HUES6 (cell line): ENCODE measurements at regions not wholly inside any gene's neighbourhood (a gene's known extent, or its start where the extent isn't known, plus 50 kb on each side); places are given as distances from the start of the nearest gene placed in this dataset.
A peak's percentile ranks its signal among the peaks of the same experiment; 100 is the strongest.
"Not testable (repeated sequence)": the region's sequence is repeated elsewhere in the genome, so short reads cannot be mapped to it uniquely, and the experiment has no call there.

Experiments
- H3K27ac ChIP-seq: 2 replicates; pipeline ENCODE4 v1.7.0; 2013; ENCODE audit warnings: low read depth, mild to moderate bottlenecking, low read length, inconsistent platforms
- H3K27me3 ChIP-seq: 2 replicates; pipeline ENCODE4 v1.6.1; 2013; ENCODE audit warnings: low read length; ENCODE audit not compliant: control insufficient read depth, insufficient read depth
- H3K36me3 ChIP-seq: 2 replicates; pipeline ENCODE4 v1.6.1; 2013; ENCODE audit warnings: low read length; ENCODE audit not compliant: control insufficient read depth, insufficient read depth
- H3K4me1 ChIP-seq: 2 replicates; pipeline ENCODE4 v1.6.1; 2013; ENCODE audit warnings: low read length; ENCODE audit not compliant: control insufficient read depth, insufficient read depth
- H3K4me3 ChIP-seq: 2 replicates; pipeline ENCODE4 v1.5.1; 2013; ENCODE audit warnings: low read depth, low read length
- H3K9ac ChIP-seq: one replicate; pipeline ENCODE4 v1.6.1; 2013; ENCODE audit warnings: mild to moderate bottlenecking, low read length
- H3K9me3 ChIP-seq: 2 replicates; pipeline ENCODE4 v1.6.1; 2013; ENCODE audit warnings: low read depth, low read length; ENCODE audit not compliant: control insufficient read depth, insufficient read depth

DNA sequence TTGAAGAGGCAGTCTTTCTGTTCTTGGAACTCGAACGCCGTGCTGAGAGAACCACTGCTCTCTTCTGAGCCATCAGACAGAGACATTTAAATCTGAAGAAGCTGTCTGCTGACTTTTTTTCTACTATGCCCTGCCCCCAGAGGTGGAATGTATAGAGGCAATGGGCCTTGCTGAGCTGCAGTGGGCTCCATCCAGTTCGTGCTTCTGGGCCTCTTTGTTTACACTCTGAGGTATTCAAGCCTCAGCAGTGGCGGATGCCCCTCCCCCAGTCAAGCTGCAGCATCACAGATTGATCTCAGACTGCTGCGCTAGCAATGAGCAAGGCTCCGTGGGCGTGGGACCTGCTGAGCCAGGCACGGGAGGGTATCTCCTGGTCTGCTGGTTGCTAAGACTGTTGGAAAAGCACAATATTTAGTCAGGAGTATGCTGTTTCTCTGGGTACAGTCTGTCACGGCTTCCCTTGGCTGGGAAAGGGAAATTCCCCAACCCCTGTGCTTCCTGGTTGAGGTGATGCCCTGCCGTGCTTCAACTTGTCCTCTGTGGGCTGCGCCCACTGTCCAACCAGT, 526.8 kb downstream of the CD109 start:
- Histone ChIP-seq H3K27me3 (no peaks in the 10 kb centered on the region), H3K9me3 (no peaks in the 10 kb centered on the region), H3K36me3 (no peaks in the 10 kb centered on the region), H3K27ac (no peak overlapping the region), H3K4me1 (peaks cover 4% of the 10 kb centered on the region; the same call in 1 of the 2 replicates), H3K9ac (peak overlapping the region; percentile 46), H3K4me3 (peak overlapping the region; percentile 45; the same call in 1 of the 2 replicates)

DNA sequence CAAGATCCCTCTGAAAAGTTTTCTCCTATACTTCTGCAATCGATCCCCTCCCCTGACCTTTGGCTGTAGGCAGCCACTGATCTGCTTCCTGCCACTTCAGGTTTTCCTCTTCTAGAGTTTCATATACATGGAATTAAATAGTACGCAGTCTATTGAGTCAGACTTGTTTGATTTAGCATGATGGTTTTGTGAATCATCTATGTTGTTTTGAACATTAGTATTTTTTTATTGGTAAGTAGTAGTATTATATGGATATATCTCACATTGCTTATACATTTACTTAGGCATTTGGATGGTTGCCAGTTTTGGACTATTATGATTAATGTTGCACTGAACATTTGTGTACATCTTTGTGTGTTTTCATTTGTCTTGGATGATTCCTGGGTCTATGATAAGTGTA, 518.0 kb downstream of the CD109 start:
- Histone ChIP-seq H3K9me3 (0 out of 2 replicates have a peak, but pooled peaks cover 2% of the 10 kb centered on the region), H3K27ac (no peak overlapping the region), H3K27me3 (no peaks in the 10 kb centered on the region), H3K4me3 (no peak overlapping the region), H3K9ac (no peak overlapping the region), H3K4me1 (peaks cover 3% of the 10 kb centered on the region; the same call in 1 of the 2 replicates), H3K36me3 (no peaks in the 10 kb centered on the region)

DNA sequence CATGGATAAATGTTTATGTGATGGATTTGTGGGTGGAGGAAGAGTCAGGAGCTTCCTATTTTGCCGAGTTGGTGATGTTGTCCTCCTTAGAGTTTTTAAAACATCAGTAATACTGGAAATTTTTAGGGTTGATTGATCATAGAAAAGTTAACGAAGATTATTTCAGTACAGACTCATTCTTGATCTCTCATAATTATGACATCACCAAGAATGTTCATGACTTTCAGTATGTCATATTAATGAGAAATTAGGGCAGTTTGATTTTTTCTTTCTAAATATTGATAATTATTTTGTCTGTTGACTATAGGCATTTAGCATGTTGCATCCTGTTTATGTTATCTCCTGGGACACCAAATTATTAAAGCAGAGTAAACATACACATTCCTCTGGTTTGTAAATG, 512.2 kb downstream of the CD109 start:
- H3K27me3 ChIP-seq, result no peaks in the 10 kb centered on the region
- H3K9ac ChIP-seq, result no peak overlapping the region
- no peaks in the 10 kb centered on the region for H3K36me3 ChIP-seq
- no peak overlapping the region for H3K4me3 ChIP-seq
- no peak overlapping the region for H3K27ac ChIP-seq
- peaks cover 12% of the 10 kb centered on the region; the same call in 1 of the 2 replicates for H3K9me3 ChIP-seq
- H3K4me1 ChIP-seq, result no peaks in the 10 kb centered on the region

DNA sequence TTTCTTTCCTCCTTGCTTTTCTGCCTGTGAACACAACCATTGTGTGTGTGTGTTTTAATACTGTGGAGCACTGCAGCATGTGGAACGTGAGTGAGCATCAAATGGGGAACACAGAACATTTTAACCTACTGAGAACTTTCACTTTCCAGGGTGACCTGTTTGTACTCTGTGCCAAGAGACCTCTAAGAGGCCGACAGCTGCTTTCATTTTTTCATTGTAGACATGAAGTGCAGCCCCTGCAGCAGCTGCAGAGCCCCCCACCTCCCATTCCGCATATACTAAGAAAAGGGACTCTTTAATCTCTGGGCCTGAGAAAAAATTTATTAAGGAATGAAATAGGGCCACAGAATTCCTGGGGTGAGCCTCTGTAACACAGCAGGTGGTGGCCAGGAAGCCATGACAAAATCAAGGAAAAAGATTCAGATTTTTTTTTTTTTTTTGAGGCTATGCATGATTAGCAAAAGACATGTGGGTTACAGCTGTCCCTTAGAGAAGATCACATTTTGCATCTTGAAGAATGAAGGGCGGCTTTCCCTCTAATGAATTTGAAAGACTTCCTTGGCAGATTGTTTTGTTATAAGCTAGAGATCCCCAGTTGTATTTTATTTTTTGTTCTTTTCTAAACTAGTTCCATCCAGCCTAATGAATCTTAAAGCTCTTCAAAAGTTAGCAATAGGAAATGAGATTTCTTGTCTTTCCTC, 503.4 kb downstream of the CD109 start:
- Histone ChIP-seq H3K27me3 (no peaks in the 10 kb centered on the region), H3K9ac (no peak overlapping the region), H3K27ac (no peak overlapping the region), H3K4me1 (no peaks in the 10 kb centered on the region; the same call in 1 of the 2 replicates), H3K4me3 (no peak overlapping the region), H3K36me3 (no peaks in the 10 kb centered on the region), H3K9me3 (no peaks in the 10 kb centered on the region)

DNA sequence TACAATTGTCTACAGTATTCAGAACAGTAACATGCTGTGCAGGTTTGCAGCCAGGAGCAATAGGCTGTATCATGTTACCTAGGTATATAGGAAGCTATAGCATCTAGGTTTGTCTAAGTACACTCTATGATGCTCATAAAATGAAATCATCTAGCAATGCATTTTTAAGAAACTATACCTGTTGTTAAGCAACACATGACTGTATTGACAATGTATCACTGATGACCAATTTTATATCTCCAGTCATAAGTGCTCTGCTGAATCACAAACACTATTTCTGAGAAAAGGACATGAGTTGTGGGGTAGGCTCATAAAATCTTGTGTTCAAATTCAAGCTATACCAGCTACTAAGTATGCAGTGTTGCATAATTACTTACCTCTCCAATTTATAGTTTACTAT, 501.3 kb downstream of the CD109 start:
- no peaks in the 10 kb centered on the region for H3K9me3 ChIP-seq

DNA sequence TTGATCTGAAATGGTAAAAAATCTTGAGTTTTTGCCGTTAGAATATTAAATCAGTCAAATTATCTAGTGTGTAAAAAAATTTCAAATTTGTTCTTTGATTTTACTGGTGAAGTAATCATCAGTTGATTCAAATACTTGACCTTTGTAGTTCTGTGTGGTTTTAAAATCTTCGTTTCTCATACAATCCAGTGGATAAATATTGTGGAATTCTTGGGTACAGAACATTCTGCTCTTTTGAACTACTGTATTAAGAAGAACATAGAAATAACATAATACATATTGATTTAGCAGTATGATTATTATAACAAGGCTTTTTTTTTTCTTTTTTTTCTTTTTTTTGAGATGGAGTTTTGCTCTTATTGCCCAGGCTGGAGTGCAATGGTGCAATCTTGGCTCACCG, 491.8 kb downstream of the CD109 start:
- H3K36me3 ChIP-seq, result no peaks in the 10 kb centered on the region
- no peak overlapping the region for H3K9ac ChIP-seq
- H3K9me3 ChIP-seq, result no peaks in the 10 kb centered on the region

More for the DNA sequence above, 501.3 kb downstream of the CD109 start:
- no peak overlapping the region for H3K4me3 ChIP-seq
- no peak overlapping the region for H3K27ac ChIP-seq
- H3K4me1 ChIP-seq, result no peaks in the 10 kb centered on the region; the same call in 1 of the 2 replicates
- no peaks in the 10 kb centered on the region for H3K36me3 ChIP-seq
- no peak overlapping the region for H3K9ac ChIP-seq
- no peaks in the 10 kb centered on the region for H3K27me3 ChIP-seq

DNA sequence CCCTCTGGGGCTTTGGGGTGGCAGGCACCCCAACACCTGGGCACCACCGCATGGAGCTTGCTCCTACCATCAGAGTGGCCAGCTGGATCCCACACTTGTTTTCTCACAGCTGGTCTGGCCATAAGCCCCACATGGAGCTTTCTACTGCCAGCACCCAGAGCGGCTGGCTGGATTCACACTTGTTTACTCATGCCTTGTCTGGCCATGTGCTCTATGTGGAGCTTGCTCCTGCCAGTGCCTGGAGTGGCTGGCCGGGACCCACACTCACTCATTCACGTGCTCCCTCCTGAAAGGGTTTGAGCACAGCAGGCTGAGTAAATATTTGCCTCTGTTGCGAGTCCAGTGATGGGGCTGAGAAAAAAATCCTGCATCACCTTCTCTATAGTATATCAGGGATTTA, 487.0 kb downstream of the CD109 start:
- no peaks in the 10 kb centered on the region for H3K27me3 ChIP-seq
- H3K4me1 ChIP-seq, result no peaks in the 10 kb centered on the region
- H3K36me3 ChIP-seq, result no peaks in the 10 kb centered on the region
- H3K9ac ChIP-seq, result no peak overlapping the region
- no peaks in the 10 kb centered on the region for H3K9me3 ChIP-seq
- no peak overlapping the region for H3K4me3 ChIP-seq
- H3K27ac ChIP-seq, result no peak overlapping the region

More for the DNA sequence above, 491.8 kb downstream of the CD109 start:
- Histone ChIP-seq H3K27me3 (no peaks in the 10 kb centered on the region), H3K27ac (no peak overlapping the region), H3K4me1 (no peaks in the 10 kb centered on the region), H3K4me3 (no peak overlapping the region)

DNA sequence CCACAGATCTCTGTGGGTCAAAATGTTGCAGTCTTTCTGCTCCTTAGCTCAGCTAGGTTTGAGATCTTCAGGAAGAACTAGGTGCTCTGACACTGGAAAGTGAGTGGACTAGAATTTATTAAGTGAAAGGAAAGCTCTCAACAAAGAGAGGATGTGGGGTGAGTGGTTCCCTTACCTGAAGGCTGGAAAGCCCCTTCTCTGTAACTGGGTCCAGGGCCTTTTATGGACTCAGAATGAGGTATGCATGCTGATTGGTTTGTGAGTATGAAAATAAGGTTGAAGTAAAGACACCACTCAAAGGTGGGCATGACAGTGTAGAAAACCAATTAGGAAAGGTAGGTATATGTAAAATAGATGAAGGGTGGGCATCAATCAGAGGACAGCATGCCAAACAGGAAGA, 485.5 kb downstream of the CD109 start:
- no peak overlapping the region for H3K27ac ChIP-seq
- no peaks in the 10 kb centered on the region for H3K4me1 ChIP-seq
- H3K9me3 ChIP-seq, result no peaks in the 10 kb centered on the region
- H3K36me3 ChIP-seq, result no peaks in the 10 kb centered on the region
- no peaks in the 10 kb centered on the region for H3K27me3 ChIP-seq
- H3K4me3 ChIP-seq, result no peak overlapping the region
- H3K9ac ChIP-seq, result no peak overlapping the region

DNA sequence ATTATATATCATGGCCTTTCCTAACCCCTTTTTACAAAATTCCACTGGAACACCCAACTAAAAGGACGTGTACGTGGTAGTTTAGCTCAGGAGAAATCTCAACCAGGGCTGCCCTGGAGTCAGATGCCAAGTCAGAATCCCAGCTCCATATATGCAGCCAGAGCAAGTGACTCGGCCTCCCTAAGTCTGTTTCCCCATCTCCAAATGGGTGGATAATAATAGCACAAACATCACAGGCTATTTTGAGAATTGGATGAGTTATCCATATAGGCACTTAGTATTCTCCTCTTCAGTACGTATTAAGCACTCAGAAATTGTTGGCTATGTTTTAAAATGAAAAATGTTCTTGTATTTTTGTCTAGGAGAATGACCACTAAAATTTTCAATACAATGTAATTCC, 481.5 kb downstream of the CD109 start:
- H3K9ac ChIP-seq, result no peak overlapping the region
- H3K4me3 ChIP-seq, result no peak overlapping the region
- H3K27ac ChIP-seq, result no peak overlapping the region
- H3K4me1 ChIP-seq, result no peaks in the 10 kb centered on the region
- no peaks in the 10 kb centered on the region for H3K27me3 ChIP-seq
- H3K36me3 ChIP-seq, result no peaks in the 10 kb centered on the region
- H3K9me3 ChIP-seq, result no peaks in the 10 kb centered on the region

DNA sequence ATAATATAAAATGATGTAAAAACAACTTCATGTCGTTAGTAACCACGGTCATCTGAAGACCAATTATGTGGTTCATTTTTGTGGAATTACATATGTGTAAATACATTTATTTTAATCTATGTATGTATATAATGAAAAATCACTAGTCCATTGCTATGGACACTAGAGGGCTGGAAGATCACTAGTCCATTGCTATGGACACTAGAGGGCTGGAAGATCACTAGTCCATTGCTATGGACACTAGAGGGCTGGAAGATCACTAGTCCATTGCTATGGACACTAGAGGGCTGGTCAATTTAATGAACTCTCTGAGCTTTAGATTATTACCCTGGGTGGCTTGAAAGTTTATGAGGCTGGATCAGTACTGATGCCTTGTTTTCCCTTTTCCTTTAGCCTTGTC, 474.5 kb downstream of the CD109 start:
- H3K27ac ChIP-seq, H3K9me3 ChIP-seq, H3K4me1 ChIP-seq: not testable (repeated sequence)

DNA sequence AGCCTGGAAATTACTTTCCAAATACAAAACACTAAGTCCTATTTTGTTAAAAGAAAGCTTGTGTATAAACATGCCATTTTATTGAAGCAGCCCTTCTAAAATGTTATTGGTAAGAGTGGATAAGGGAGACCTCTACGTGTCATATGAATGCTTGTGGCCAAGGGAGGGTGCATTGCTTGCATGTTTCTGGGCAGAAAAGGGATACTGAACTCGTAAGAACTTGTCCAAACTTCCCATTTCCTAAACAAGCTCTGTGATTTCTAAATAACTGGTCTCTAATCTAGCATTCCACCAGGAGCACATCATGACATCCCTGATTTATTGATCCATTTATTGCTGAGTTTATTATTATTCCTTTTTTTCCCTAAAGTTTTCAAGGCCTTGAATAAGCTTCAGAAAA, 474.1 kb downstream of the CD109 start:
- Histone ChIP-seq H3K27ac (no peak overlapping the region), H3K9ac (no peak overlapping the region)

More for the DNA sequence above, 474.5 kb downstream of the CD109 start:
- not testable (repeated sequence) for H3K9ac ChIP-seq, H3K4me3 ChIP-seq, H3K27me3 ChIP-seq, H3K36me3 ChIP-seq

More for the DNA sequence above, 474.1 kb downstream of the CD109 start:
- no peaks in the 10 kb centered on the region for H3K4me1 ChIP-seq
- no peak overlapping the region for H3K4me3 ChIP-seq
- H3K36me3 ChIP-seq, result no peaks in the 10 kb centered on the region
- no peaks in the 10 kb centered on the region for H3K27me3 ChIP-seq
- H3K9me3 ChIP-seq, result no peaks in the 10 kb centered on the region
